ENCODE measurements at regions not wholly inside any gene's neighbourhood (a gene's known extent, or its start where the extent isn't known, plus 50 kb on each side); places are given as distances from the start of the nearest gene placed in this dataset.

DNA sequence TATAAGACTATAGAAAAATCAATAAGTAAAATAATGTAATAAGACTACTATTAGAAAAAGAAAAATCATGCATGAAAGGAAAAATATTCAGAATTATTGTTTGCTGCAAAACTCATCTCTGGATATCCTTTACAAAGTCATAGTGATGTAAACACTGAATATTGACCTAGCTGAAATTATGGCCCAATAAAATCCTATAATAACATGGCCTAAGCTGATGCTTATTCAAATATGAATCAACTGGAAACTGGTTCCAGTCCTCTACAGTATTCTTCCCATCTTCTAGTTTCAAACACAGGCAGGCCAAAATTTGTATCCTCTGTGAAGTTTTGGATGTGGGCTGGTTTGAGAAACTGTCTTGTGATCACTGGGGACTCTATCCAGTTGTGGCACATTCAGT lies 134.5 kb downstream of the CNTN3 start:
- Histone ChIP-seq H3K27me3 (ENCODE audit: control insufficient read depth, low read length) (no peaks in the 10 kb centered on the region), H3K9me3 (ENCODE audit: control insufficient read depth, insufficient read depth, low read length) (no peaks in the 10 kb centered on the region), H3K4me2 (ENCODE audit: low read length) (no peak overlapping the region), H3K4me1 (ENCODE audit: control insufficient read depth, low read length) (no peaks in the 10 kb centered on the region), H3F3A (ENCODE audit: control insufficient read depth, insufficient read depth) (no peaks in the 10 kb centered on the region), H3K36me3 (ENCODE audit: control insufficient read depth, low read length) (no peaks in the 10 kb centered on the region), H3K79me2 (ENCODE audit: control insufficient read depth, low read length) (no peaks in the 10 kb centered on the region), H3K9me2 (replicated peaks; ENCODE audit: control insufficient read depth, low read length) (no peaks in the 10 kb centered on the region; the same call in 1 of the 2 replicates), H3K4me3 (ENCODE audit: low read length) (no peak overlapping the region), H3K27ac (ENCODE audit: low read depth, low read length) (no peak overlapping the region), H4K20me1 (ENCODE audit: control insufficient read depth, insufficient read depth, low read depth, low read length) (no peaks in the 10 kb centered on the region)
- TF ChIP-seq, protein P1, sequence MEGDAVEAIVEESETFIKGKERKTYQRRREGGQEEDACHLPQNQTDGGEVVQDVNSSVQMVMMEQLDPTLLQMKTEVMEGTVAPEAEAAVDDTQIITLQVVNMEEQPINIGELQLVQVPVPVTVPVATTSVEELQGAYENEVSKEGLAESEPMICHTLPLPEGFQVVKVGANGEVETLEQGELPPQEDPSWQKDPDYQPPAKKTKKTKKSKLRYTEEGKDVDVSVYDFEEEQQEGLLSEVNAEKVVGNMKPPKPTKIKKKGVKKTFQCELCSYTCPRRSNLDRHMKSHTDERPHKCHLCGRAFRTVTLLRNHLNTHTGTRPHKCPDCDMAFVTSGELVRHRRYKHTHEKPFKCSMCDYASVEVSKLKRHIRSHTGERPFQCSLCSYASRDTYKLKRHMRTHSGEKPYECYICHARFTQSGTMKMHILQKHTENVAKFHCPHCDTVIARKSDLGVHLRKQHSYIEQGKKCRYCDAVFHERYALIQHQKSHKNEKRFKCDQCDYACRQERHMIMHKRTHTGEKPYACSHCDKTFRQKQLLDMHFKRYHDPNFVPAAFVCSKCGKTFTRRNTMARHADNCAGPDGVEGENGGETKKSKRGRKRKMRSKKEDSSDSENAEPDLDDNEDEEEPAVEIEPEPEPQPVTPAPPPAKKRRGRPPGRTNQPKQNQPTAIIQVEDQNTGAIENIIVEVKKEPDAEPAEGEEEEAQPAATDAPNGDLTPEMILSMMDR (IDR thresholded peaks at IDR 0.05; ENCODE audit: low read depth, low read length, poor library complexity, severe bottlenecking) = no peak
- no peak for TF ChIP-seq EZH2phosphoT487 (IDR thresholded peaks at IDR 0.05; ENCODE audit: borderline replicate concordance, low read length)

DNA sequence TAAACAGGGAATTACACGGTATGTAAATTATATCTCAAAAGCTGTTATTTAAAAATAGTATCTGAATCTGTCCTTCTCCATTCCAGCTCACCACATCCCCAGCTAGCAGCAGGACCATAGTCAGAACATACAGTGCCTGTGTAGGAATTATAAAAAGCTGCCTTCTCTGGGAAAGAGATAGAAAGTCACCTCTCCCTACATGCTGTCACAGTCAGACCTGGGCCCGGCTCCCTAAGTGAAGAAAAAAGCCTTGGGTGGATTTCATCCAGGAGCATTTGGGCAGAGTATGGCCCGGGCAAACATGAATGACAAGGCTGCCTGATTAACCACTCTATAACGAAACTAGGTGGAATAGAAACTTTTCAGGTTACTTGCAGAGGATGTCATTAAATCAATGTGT lies 144.1 kb downstream of the CNTN3 start:
- Histone ChIP-seq H3K36me3 (ENCODE audit: control insufficient read depth, low read length) (no peaks in the 10 kb centered on the region), H3K27me3 (ENCODE audit: control insufficient read depth, low read length) (no peaks in the 10 kb centered on the region), H3K27ac (ENCODE audit: low read depth, low read length) (no peak overlapping the region), H4K20me1 (ENCODE audit: control insufficient read depth, insufficient read depth, low read depth, low read length) (no peaks in the 10 kb centered on the region), H3K4me2 (ENCODE audit: low read length) (no peak overlapping the region), H3F3A (ENCODE audit: control insufficient read depth, insufficient read depth) (no peaks in the 10 kb centered on the region), H3K4me3 (ENCODE audit: low read length) (no peak overlapping the region), H3K9me2 (replicated peaks; ENCODE audit: control insufficient read depth, low read length) (no peaks in the 10 kb centered on the region), H3K4me1 (ENCODE audit: control insufficient read depth, low read length) (no peaks in the 10 kb centered on the region), H3K79me2 (ENCODE audit: control insufficient read depth, low read length) (no peaks in the 10 kb centered on the region), H3K9me3 (ENCODE audit: control insufficient read depth, insufficient read depth, low read length) (no peaks in the 10 kb centered on the region)
- TF ChIP-seq, protein P1 (IDR thresholded peaks at IDR 0.05; ENCODE audit: low read depth, low read length, poor library complexity, severe bottlenecking) = no peak
- no peak for TF ChIP-seq EZH2phosphoT487 (IDR thresholded peaks at IDR 0.05; ENCODE audit: borderline replicate concordance, low read length)

DNA sequence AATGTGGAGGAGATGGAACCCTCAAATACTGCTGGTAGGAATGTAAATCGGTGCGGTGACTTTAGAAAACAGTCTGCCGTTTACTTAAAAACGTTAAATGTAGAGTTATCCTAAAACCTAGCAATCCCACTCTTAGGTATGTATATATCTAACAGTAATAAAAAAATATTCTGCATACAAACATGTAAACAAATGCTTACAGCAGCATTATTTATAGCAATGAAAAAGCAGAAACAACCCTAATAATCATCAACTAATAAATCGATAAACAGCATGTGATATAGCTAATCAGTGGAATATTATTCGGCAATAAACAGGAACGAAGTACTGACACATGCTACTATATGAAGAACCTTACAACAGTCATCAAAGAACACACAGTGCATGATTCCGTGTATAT lies 144.7 kb downstream of the CNTN3 start:
- H3K27ac ChIP-seq (ENCODE audit: low read depth, low read length) = no peak overlapping the region
- TF ChIP-seq EZH2phosphoT487 (IDR thresholded peaks at IDR 0.05; ENCODE audit: borderline replicate concordance, low read length) = no peak
- TF ChIP-seq, protein P1 (IDR thresholded peaks at IDR 0.05; ENCODE audit: low read depth, low read length, poor library complexity, severe bottlenecking) = no peak

DNA sequence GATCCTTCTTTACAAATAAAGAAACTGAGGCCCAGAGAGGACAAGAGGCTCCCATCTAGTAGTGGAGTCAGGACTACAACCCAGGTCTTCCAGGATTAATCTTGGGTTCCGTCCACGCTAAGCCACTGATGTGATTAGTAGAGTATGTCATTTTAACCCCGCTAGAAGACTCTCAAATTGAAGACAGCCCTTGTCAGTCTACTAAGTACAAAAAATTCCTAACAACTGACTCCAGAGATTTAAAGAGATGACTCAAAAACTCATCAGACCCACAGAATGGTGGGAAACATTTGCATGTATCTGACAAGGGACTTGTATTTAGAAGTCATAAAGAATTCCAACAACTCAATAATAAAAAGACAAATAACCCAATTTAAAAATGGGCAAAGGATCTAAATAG lies 145.3 kb downstream of the CNTN3 start:
- H3K9me3 ChIP-seq (ENCODE audit: control insufficient read depth, insufficient read depth, low read length) = no peaks in the 10 kb centered on the region
- H3K79me2 ChIP-seq (ENCODE audit: control insufficient read depth, low read length) = no peaks in the 10 kb centered on the region
- no peaks in the 10 kb centered on the region for H3F3A ChIP-seq (ENCODE audit: control insufficient read depth, insufficient read depth)
- no peaks in the 10 kb centered on the region for H3K9me2 ChIP-seq (replicated peaks; ENCODE audit: control insufficient read depth, low read length)
- no peak overlapping the region for H3K27ac ChIP-seq (ENCODE audit: low read depth, low read length)
- H3K4me2 ChIP-seq (ENCODE audit: low read length) = no peak overlapping the region
- TF ChIP-seq, protein P1 (IDR thresholded peaks at IDR 0.05; ENCODE audit: low read depth, low read length, poor library complexity, severe bottlenecking) = no peak
- no peak for TF ChIP-seq EZH2phosphoT487 (IDR thresholded peaks at IDR 0.05; ENCODE audit: borderline replicate concordance, low read length)
- H3K36me3 ChIP-seq (ENCODE audit: control insufficient read depth, low read length) = no peaks in the 10 kb centered on the region
- no peak overlapping the region for H3K4me3 ChIP-seq (ENCODE audit: low read length)
- no peaks in the 10 kb centered on the region for H3K4me1 ChIP-seq (ENCODE audit: control insufficient read depth, low read length)
- no peaks in the 10 kb centered on the region for H3K27me3 ChIP-seq (ENCODE audit: control insufficient read depth, low read length)
- no peaks in the 10 kb centered on the region for H4K20me1 ChIP-seq (ENCODE audit: control insufficient read depth, insufficient read depth, low read depth, low read length)

More for the DNA sequence above, 144.7 kb downstream of the CNTN3 start:
- Histone ChIP-seq H3K4me1 (ENCODE audit: control insufficient read depth, low read length) (no peaks in the 10 kb centered on the region), H3K9me3 (ENCODE audit: control insufficient read depth, insufficient read depth, low read length) (no peaks in the 10 kb centered on the region), H3F3A (ENCODE audit: control insufficient read depth, insufficient read depth) (no peaks in the 10 kb centered on the region), H3K4me2 (ENCODE audit: low read length) (no peak overlapping the region), H3K79me2 (ENCODE audit: control insufficient read depth, low read length) (no peaks in the 10 kb centered on the region), H3K36me3 (ENCODE audit: control insufficient read depth, low read length) (no peaks in the 10 kb centered on the region), H3K9me2 (replicated peaks; ENCODE audit: control insufficient read depth, low read length) (no peaks in the 10 kb centered on the region), H3K27me3 (ENCODE audit: control insufficient read depth, low read length) (no peaks in the 10 kb centered on the region), H3K4me3 (ENCODE audit: low read length) (no peak overlapping the region), H4K20me1 (ENCODE audit: control insufficient read depth, insufficient read depth, low read depth, low read length) (no peaks in the 10 kb centered on the region)
